HCT116 (cell line): ENCODE measurements at regions not wholly inside any gene's neighbourhood (a gene's known extent, or its start where the extent isn't known, plus 50 kb on each side); places are given as distances from the start of the nearest gene placed in this dataset.

Source experiments
- ATAC-seq: fragments of 200-7000 bp; cut with Tn5 transposase; 2 replicates; pipeline ENCODE4 v1.9.1; 2020; ENCODE audit warnings: mild to moderate bottlenecking, moderate library complexity
- BruUV-seq: library from RNA; stranded (reverse); fragments of 400-500 nt; replicated peaks from 2 replicates; lab custom pipeline; 2021; lab: Mats Ljungman, UMichigan
- CTCF ChIA-PET: fragments of 300-600 bp; sonication (Branson Sonifier 250); formaldehyde crosslinking; loops from one replicate; lab custom pipeline; 2021; ENCODE audit warnings: antibody characterized with exemption; lab: Charles Lee
- POLR2A ChIA-PET: fragments of 300-600, 350-600 bp; sonication (Branson Sonifier 250); formaldehyde crosslinking; loops from one replicate; lab custom pipeline; 2021; ENCODE audit warnings: antibody characterized with exemption; lab: Charles Lee
- RAD21 ChIA-PET, 2 experiments: fragments of 300-600 bp; sonication (Branson Sonifier 250); formaldehyde crosslinking; loops; one replicate each; lab custom pipeline; 2023; ENCODE audit warnings: low total read pairs in 2 of 2; ENCODE audit not compliant: uncharacterized antibody in 2 of 2, unreplicated experiment in 2 of 2, low non-redundant PET in 1 of 2; lab: Charles Lee
- DNase-seq: peaks from one replicate; pipeline ENCODE4 v3.0.0-alpha.2; 2010; ENCODE audit warnings: low read depth, low spot score
- H2AFZ ChIP-seq: fragments of 200-600 bp; shearing (Covaris generic), sonication (generic); 2 replicates; pipeline ENCODE4 v1.6.1; 2017; ENCODE audit warnings: low read depth, mixed run types, mixed read lengths, antibody characterized with exemption, low read length; ENCODE audit not compliant: poor library complexity, severe bottlenecking
- H3K27ac ChIP-seq: 2 replicates; pipeline ENCODE4 v1.5.1; 2012; ENCODE audit warnings: low read depth, low read length
- H3K27me3 ChIP-seq: fragments of 200-600 bp; sonication (generic); 2 replicates; pipeline ENCODE4 v1.6.1; 2016; ENCODE audit warnings: mixed run types, low read length, mixed read lengths; ENCODE audit not compliant: insufficient read depth
- H3K36me3 ChIP-seq, 2 experiments: fragments of 200-500 bp in 1 of 2; fragments of 200-600 bp in 1 of 2; sonication (Bioruptor generic) in 1 of 2; sonication (generic) in 1 of 2; 2 replicates each; pipeline versions ENCODE4 v1.5.1 to v1.6.1; 2014 to 2016; ENCODE audit warnings: low read length in 2 of 2, inconsistent platforms in 1 of 2, mixed read lengths in 1 of 2, mixed run types in 1 of 2; ENCODE audit not compliant: insufficient read depth in 2 of 2, control insufficient read depth in 1 of 2
- H3K4me1 ChIP-seq, 2 experiments: fragments of 200-600 bp in 1 of 2; sonication (generic) in 1 of 2; 2 replicates each; pipeline versions ENCODE4 v1.5.1 to v1.6.1; 2012 to 2017; ENCODE audit warnings: low read length in 2 of 2, inconsistent platforms in 1 of 2, mild to moderate bottlenecking in 1 of 2, mixed read lengths in 1 of 2, mixed run types in 1 of 2, moderate library complexity in 1 of 2; ENCODE audit not compliant: insufficient read depth in 2 of 2, control insufficient read depth in 1 of 2
- H3K4me2 ChIP-seq: fragments of 200-600 bp; sonication (generic); 2 replicates; pipeline ENCODE4 v1.6.1; 2017; ENCODE audit warnings: mixed run types, low read length, mixed read lengths
- H3K4me3 ChIP-seq, 2 experiments: fragments of 200-600 bp in 1 of 2; sonication (generic) in 1 of 2; replicated peaks in 1 of 2; 2 replicates each; pipeline ENCODE4 v1.5.1; 2011 to 2016; ENCODE audit warnings: low read length in 2 of 2, control low read depth in 1 of 2, low read depth in 1 of 2, mild to moderate bottlenecking in 1 of 2, mixed read lengths in 1 of 2, mixed run types in 1 of 2
- H3K79me2 ChIP-seq: fragments of 200-600 bp; sonication (generic); 2 replicates; pipeline ENCODE4 v1.6.1; 2017; ENCODE audit warnings: mild to moderate bottlenecking, mixed run types, low read length, moderate library complexity, mixed read lengths; ENCODE audit not compliant: insufficient read depth
- H3K9ac ChIP-seq: fragments of 200-600 bp; sonication (generic); 2 replicates; pipeline ENCODE4 v1.6.1; 2016; ENCODE audit warnings: low read length, mixed read lengths
- H3K9me2 ChIP-seq: fragments of 200-600 bp; sonication (generic), shearing (Covaris generic); 2 replicates; pipeline ENCODE4 v1.6.1; 2017; ENCODE audit warnings: mixed run types, mild to moderate bottlenecking, moderate library complexity; ENCODE audit not compliant: insufficient read depth
- H3K9me3 ChIP-seq, 2 experiments: fragments of 200-500 bp in 1 of 2; fragments of 200-600 bp in 1 of 2; sonication (Bioruptor generic) in 1 of 2; sonication (generic) in 1 of 2; 2 replicates each; pipeline ENCODE4 v1.6.1; 2014 to 2017; ENCODE audit warnings: low read length in 2 of 2, mixed read lengths in 2 of 2, inconsistent platforms in 1 of 2, low read depth in 1 of 2, mild to moderate bottlenecking in 1 of 2, mixed run types in 1 of 2, moderate library complexity in 1 of 2; ENCODE audit not compliant: control insufficient read depth in 1 of 2, insufficient read depth in 1 of 2
- H4K20me1 ChIP-seq: fragments of 200-600 bp; sonication (generic), shearing (Covaris generic); 2 replicates; pipeline ENCODE4 v1.6.1; 2017; ENCODE audit warnings: mixed run types, mild to moderate bottlenecking, moderate library complexity; ENCODE audit not compliant: insufficient read depth
- ATF3 ChIP-seq: IDR thresholded peaks from 2 replicates; pipeline ENCODE4 v1.6.1; 2012
- CEBPB ChIP-seq: IDR thresholded peaks from 2 replicates; pipeline ENCODE4 v1.6.1; 2012; ENCODE audit warnings: low read depth
- ELF1 ChIP-seq: IDR thresholded peaks from 2 replicates; pipeline ENCODE4 v1.6.1; 2012; ENCODE audit warnings: low read depth, borderline replicate concordance
- EZH2 ChIP-seq: fragments of 200-600 bp; sonication (generic); IDR thresholded peaks from 2 replicates; pipeline ENCODE4 v1.6.1; 2017; ENCODE audit warnings: antibody characterized with exemption, mixed run types
- EZH2phosphoT487 ChIP-seq: fragments of 200-600 bp; IDR thresholded peaks from 2 replicates; pipeline ENCODE4 v1.6.1; 2018; ENCODE audit warnings: antibody characterized with exemption, borderline replicate concordance
- FOSL1 ChIP-seq: IDR thresholded peaks from 2 replicates; pipeline ENCODE4 v1.6.1; 2012; ENCODE audit warnings: low read depth
- JUND ChIP-seq: IDR thresholded peaks from 2 replicates; pipeline ENCODE4 v1.6.1; 2012
- MAX ChIP-seq: IDR thresholded peaks from 2 replicates; pipeline ENCODE4 v1.6.1; 2012
- POLR2A ChIP-seq: IDR thresholded peaks from 2 replicates; pipeline ENCODE4 v1.7.0; 2011; ENCODE audit warnings: borderline replicate concordance; ENCODE audit not compliant: insufficient read depth, insufficient read length; ENCODE audit errors: extremely low read depth
- POLR2AphosphoS5 ChIP-seq: IDR thresholded peaks from 2 replicates; pipeline ENCODE4 v1.6.1; 2011; ENCODE audit warnings: mild to moderate bottlenecking, low read depth, low read length, moderate library complexity
- RAD21 ChIP-seq: IDR thresholded peaks from 2 replicates; pipeline ENCODE4 v1.6.1; 2012; ENCODE audit warnings: low read depth, mild to moderate bottlenecking
- SRF ChIP-seq: IDR thresholded peaks from 2 replicates; pipeline ENCODE4 v1.6.1; 2012; ENCODE audit warnings: low read depth
- TCF7L2 ChIP-seq: IDR thresholded peaks from 2 replicates; pipeline ENCODE4 v1.7.0; 2011; ENCODE audit warnings: borderline replicate concordance, inconsistent platforms; ENCODE audit not compliant: insufficient read depth, insufficient read length; ENCODE audit errors: extremely low read depth
- ZNF274 ChIP-seq: fragments of 200-500 bp; sonication (Bioruptor generic); IDR thresholded peaks from 2 replicates; pipeline ENCODE4 v1.6.1; 2014; ENCODE audit warnings: mild to moderate bottlenecking, low read depth, low read length, inconsistent platforms
- intact Hi-C: fragments of 100-400 bp; cut with micrococcal nuclease; formaldehyde crosslinking; loops from 2 replicates; pipeline ENCODE4 v1.10.0; 2022
- TF ChIP-seq, protein P1 (sequence below), 3 experiments: fragments of 200-600 bp in 1 of 3; sonication (generic) in 1 of 3; IDR thresholded peaks in 2 of 3; conservative IDR thresholded peaks in 1 of 3; 2 replicates each; pipeline ENCODE4 v1.5.1; 2012 to 2017; ENCODE audit warnings: low read depth in 2 of 3, low read length in 2 of 3, antibody characterized with exemption in 1 of 3, borderline replicate concordance in 1 of 3, control low read depth in 1 of 3, mild to moderate bottlenecking in 1 of 3, mixed read lengths in 1 of 3, mixed run types in 1 of 3, moderate library complexity in 1 of 3; ENCODE audit not compliant: insufficient read depth in 1 of 3
- TF ChIP-seq, protein P2 (sequence below): IDR thresholded peaks from 2 replicates; pipeline ENCODE4 v1.6.1; 2012; ENCODE audit warnings: low read depth

- no peak overlapping the region for H3K4me2 ChIP-seq
- no peak for DNase-seq
- no peaks in the 10 kb centered on the region for H3K79me2 ChIP-seq
- H3K4me3 ChIP-seq = no peak overlapping the region
- ATAC-seq = no peak
- H3K9me3 ChIP-seq = no peaks in the 10 kb centered on the region
- RAD21 ChIA-PET = no interaction called here
- CTCF ChIA-PET = interaction anchor here (0.8 kb wide), 1 partner anchor 893 kb away, joined by 3 read pairs; no protein-coding TSS in a partner anchor
- no peak for TF ChIP-seq CEBPB
- no peak for TF ChIP-seq EZH2
- TF ChIP-seq MAX = no peak
- no peak for TF ChIP-seq EZH2phosphoT487
- no peak for TF ChIP-seq ELF1
- TF ChIP-seq, protein P1, sequence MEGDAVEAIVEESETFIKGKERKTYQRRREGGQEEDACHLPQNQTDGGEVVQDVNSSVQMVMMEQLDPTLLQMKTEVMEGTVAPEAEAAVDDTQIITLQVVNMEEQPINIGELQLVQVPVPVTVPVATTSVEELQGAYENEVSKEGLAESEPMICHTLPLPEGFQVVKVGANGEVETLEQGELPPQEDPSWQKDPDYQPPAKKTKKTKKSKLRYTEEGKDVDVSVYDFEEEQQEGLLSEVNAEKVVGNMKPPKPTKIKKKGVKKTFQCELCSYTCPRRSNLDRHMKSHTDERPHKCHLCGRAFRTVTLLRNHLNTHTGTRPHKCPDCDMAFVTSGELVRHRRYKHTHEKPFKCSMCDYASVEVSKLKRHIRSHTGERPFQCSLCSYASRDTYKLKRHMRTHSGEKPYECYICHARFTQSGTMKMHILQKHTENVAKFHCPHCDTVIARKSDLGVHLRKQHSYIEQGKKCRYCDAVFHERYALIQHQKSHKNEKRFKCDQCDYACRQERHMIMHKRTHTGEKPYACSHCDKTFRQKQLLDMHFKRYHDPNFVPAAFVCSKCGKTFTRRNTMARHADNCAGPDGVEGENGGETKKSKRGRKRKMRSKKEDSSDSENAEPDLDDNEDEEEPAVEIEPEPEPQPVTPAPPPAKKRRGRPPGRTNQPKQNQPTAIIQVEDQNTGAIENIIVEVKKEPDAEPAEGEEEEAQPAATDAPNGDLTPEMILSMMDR (IDR thresholded peaks at IDR 0.05 in 2 of 3, conservative IDR thresholded peaks at IDR 0.05 in 1 of 3; ENCODE audit: borderline replicate concordance in 1 of 3, insufficient read depth in 1 of 3, low read depth in 2 of 3, low read length in 2 of 3) = no peak
- TF ChIP-seq FOSL1 = no peak
- no peak for TF ChIP-seq RAD21
- TF ChIP-seq SRF = no peak
- TF ChIP-seq POLR2AphosphoS5 = no peak
- TF ChIP-seq ATF3 = no peak
- TF ChIP-seq, protein P2, sequence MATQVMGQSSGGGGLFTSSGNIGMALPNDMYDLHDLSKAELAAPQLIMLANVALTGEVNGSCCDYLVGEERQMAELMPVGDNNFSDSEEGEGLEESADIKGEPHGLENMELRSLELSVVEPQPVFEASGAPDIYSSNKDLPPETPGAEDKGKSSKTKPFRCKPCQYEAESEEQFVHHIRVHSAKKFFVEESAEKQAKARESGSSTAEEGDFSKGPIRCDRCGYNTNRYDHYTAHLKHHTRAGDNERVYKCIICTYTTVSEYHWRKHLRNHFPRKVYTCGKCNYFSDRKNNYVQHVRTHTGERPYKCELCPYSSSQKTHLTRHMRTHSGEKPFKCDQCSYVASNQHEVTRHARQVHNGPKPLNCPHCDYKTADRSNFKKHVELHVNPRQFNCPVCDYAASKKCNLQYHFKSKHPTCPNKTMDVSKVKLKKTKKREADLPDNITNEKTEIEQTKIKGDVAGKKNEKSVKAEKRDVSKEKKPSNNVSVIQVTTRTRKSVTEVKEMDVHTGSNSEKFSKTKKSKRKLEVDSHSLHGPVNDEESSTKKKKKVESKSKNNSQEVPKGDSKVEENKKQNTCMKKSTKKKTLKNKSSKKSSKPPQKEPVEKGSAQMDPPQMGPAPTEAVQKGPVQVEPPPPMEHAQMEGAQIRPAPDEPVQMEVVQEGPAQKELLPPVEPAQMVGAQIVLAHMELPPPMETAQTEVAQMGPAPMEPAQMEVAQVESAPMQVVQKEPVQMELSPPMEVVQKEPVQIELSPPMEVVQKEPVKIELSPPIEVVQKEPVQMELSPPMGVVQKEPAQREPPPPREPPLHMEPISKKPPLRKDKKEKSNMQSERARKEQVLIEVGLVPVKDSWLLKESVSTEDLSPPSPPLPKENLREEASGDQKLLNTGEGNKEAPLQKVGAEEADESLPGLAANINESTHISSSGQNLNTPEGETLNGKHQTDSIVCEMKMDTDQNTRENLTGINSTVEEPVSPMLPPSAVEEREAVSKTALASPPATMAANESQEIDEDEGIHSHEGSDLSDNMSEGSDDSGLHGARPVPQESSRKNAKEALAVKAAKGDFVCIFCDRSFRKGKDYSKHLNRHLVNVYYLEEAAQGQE = no peak
- TF ChIP-seq TCF7L2 = no peak
- TF ChIP-seq ZNF274 = no peak
- no peak for TF ChIP-seq POLR2A
- TF ChIP-seq JUND = no peak
- H3K9me2 ChIP-seq = no peaks in the 10 kb centered on the region
- BruUV-seq = no TSS peak
- intact Hi-C loops = loop anchor here (5.0 kb wide), 1 partner anchor 251 kb away; the partner anchor contains the start of gene LTV1
- H2AFZ ChIP-seq = no peak overlapping the region
- H3K27ac ChIP-seq = no peak overlapping the region
- H3K4me1 ChIP-seq = no peaks in the 10 kb centered on the region
- H3K9ac ChIP-seq = no peak overlapping the region
- POLR2A ChIA-PET = no interaction called here
- H3K27me3 ChIP-seq = no peaks in the 10 kb centered on the region
- H4K20me1 ChIP-seq = no peaks in the 10 kb centered on the region
- no peaks in the 10 kb centered on the region for H3K36me3 ChIP-seq
These were observed 79.9 kb upstream of the FUCA2 start for GRCh38 chr6:143591441-143591840.
